ENCODE measurements at regions not wholly inside any gene's neighbourhood (a gene's known extent, or its start where the extent isn't known, plus 50 kb on each side); places are given as distances from the start of the nearest gene placed in this dataset.

DNA sequence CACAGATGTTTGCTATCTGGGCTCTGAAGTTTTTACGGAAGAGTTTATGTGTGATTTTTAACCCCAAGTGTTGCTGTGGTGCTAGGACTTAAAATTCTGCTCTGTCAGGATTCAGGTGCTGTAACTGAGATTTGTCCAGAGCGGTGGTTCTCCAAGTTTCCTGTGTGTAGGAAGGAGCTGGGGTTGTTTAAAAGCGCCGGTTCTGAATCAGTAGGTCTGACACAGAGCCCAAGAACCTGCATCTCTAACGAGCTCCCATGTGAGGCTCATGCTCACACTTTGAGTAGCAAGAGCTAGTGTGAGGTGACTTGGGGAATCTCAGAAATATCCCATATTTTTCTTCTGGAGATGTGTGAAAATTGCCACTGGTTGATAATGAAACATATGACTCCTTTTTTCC lies 325.5 kb downstream of the SATB1 start (continued):
- TF ChIP-seq, protein P1, sequence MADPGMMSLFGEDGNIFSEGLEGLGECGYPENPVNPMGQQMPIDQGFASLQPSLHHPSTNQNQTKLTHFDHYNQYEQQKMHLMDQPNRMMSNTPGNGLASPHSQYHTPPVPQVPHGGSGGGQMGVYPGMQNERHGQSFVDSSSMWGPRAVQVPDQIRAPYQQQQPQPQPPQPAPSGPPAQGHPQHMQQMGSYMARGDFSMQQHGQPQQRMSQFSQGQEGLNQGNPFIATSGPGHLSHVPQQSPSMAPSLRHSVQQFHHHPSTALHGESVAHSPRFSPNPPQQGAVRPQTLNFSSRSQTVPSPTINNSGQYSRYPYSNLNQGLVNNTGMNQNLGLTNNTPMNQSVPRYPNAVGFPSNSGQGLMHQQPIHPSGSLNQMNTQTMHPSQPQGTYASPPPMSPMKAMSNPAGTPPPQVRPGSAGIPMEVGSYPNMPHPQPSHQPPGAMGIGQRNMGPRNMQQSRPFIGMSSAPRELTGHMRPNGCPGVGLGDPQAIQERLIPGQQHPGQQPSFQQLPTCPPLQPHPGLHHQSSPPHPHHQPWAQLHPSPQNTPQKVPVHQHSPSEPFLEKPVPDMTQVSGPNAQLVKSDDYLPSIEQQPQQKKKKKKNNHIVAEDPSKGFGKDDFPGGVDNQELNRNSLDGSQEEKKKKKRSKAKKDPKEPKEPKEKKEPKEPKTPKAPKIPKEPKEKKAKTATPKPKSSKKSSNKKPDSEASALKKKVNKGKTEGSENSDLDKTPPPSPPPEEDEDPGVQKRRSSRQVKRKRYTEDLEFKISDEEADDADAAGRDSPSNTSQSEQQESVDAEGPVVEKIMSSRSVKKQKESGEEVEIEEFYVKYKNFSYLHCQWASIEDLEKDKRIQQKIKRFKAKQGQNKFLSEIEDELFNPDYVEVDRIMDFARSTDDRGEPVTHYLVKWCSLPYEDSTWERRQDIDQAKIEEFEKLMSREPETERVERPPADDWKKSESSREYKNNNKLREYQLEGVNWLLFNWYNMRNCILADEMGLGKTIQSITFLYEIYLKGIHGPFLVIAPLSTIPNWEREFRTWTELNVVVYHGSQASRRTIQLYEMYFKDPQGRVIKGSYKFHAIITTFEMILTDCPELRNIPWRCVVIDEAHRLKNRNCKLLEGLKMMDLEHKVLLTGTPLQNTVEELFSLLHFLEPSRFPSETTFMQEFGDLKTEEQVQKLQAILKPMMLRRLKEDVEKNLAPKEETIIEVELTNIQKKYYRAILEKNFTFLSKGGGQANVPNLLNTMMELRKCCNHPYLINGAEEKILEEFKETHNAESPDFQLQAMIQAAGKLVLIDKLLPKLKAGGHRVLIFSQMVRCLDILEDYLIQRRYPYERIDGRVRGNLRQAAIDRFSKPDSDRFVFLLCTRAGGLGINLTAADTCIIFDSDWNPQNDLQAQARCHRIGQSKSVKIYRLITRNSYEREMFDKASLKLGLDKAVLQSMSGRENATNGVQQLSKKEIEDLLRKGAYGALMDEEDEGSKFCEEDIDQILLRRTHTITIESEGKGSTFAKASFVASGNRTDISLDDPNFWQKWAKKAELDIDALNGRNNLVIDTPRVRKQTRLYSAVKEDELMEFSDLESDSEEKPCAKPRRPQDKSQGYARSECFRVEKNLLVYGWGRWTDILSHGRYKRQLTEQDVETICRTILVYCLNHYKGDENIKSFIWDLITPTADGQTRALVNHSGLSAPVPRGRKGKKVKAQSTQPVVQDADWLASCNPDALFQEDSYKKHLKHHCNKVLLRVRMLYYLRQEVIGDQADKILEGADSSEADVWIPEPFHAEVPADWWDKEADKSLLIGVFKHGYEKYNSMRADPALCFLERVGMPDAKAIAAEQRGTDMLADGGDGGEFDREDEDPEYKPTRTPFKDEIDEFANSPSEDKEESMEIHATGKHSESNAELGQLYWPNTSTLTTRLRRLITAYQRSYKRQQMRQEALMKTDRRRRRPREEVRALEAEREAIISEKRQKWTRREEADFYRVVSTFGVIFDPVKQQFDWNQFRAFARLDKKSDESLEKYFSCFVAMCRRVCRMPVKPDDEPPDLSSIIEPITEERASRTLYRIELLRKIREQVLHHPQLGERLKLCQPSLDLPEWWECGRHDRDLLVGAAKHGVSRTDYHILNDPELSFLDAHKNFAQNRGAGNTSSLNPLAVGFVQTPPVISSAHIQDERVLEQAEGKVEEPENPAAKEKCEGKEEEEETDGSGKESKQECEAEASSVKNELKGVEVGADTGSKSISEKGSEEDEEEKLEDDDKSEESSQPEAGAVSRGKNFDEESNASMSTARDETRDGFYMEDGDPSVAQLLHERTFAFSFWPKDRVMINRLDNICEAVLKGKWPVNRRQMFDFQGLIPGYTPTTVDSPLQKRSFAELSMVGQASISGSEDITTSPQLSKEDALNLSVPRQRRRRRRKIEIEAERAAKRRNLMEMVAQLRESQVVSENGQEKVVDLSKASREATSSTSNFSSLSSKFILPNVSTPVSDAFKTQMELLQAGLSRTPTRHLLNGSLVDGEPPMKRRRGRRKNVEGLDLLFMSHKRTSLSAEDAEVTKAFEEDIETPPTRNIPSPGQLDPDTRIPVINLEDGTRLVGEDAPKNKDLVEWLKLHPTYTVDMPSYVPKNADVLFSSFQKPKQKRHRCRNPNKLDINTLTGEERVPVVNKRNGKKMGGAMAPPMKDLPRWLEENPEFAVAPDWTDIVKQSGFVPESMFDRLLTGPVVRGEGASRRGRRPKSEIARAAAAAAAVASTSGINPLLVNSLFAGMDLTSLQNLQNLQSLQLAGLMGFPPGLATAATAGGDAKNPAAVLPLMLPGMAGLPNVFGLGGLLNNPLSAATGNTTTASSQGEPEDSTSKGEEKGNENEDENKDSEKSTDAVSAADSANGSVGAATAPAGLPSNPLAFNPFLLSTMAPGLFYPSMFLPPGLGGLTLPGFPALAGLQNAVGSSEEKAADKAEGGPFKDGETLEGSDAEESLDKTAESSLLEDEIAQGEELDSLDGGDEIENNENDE (IDR thresholded peaks at IDR 0.05; ENCODE audit: insufficient replicate concordance, low read length), result no peak
- TF ChIP-seq CHD2 (IDR thresholded peaks at IDR 0.05; ENCODE audit: low read length), result no peak
- TF ChIP-seq TCF12 (IDR thresholded peaks at IDR 0.05; ENCODE audit: low read depth, low read length), result no peak

Measured in H1 (cell line).